Right ventricle myocardium inferior (tissue), 1 donor: ENCODE measurements at regions not wholly inside any gene's neighbourhood (a gene's known extent, or its start where the extent isn't known, plus 50 kb on each side); places are given as distances from the start of the nearest gene placed in this dataset.
"Not testable (repeated sequence)": the region's sequence is repeated elsewhere in the genome, so short reads cannot be mapped to it uniquely, and the experiment has no call there.

Experiments used
- ATAC-seq: fragments of 200-7000 bp; cut with Tn5 transposase; one replicate; pipeline ENCODE4 v1.9.1; 2020; ENCODE audit warnings: mild to moderate bottlenecking, moderate library complexity
- DNase-seq: peaks from one replicate; pipeline ENCODE4 v3.0.0; 2021; ENCODE audit errors: missing footprints
- intact Hi-C: fragments of 100-400 bp; cut with DNase I; formaldehyde crosslinking; loops from one replicate; pipeline ENCODE4 v1.11.0; 2022
- donor health status: DM: no; HTN: yes; CAD: no; lungs with severe emphysema.

- ATAC-seq, result no peak
Observed at GRCh38 chr12:13539051-13539450, 342.5 kb downstream of the EMP1 start.

GRCh38 chr12:13538136-13538535, 341.6 kb downstream of the EMP1 start:
- no peak for ATAC-seq
- no peak for DNase-seq

More at GRCh38 chr12:13539051-13539450, 342.5 kb downstream of the EMP1 start:
- intact Hi-C loops, result loop anchor here (10.0 kb wide), 1 partner anchor 126 kb away; no protein-coding TSS in a partner anchor
- DNase-seq, result no peak

GRCh38 chr12:13537623-13538022, 341.1 kb downstream of the EMP1 start:
- intact Hi-C loops, result loop anchor here (10.0 kb wide), 1 partner anchor 127 kb away; no protein-coding TSS in a partner anchor
- ATAC-seq (no peak), DNase-seq (no peak)

More at GRCh38 chr12:13538136-13538535, 341.6 kb downstream of the EMP1 start:
- intact Hi-C loops, result loop anchor here (10.0 kb wide), 1 partner anchor 127 kb away; no protein-coding TSS in a partner anchor

GRCh38 chr12:13536219-13536910, 339.8 kb downstream of the EMP1 start:
- intact Hi-C loops, result loop anchor here (10.0 kb wide), 1 partner anchor 128 kb away; no protein-coding TSS in a partner anchor
- DNase-seq (no peak), ATAC-seq (no peak)

GRCh38 chr12:13534645-13535398, 338.3 kb downstream of the EMP1 start:
- ATAC-seq (peak; percentile 75), DNase-seq (peak; percentile 71)
- intact Hi-C loops, result loop anchor here (5.0 to 10.0 kb wide), 3 partner anchors 130 to 258 kb away; no protein-coding TSS in a partner anchor

GRCh38 chr12:13534242-13534641, 337.7 kb downstream of the EMP1 start:
- ATAC-seq (no peak), DNase-seq (no peak)
- intact Hi-C loops, result loop anchor here (5.0 to 10.0 kb wide), 3 partner anchors 131 to 257 kb away; no protein-coding TSS in a partner anchor

GRCh38 chr12:13530966-13531365, 334.4 kb downstream of the EMP1 start:
- DNase-seq (no peak), ATAC-seq (no peak)
- intact Hi-C loops, result loop anchor here (5.0 to 10.0 kb wide), 3 partner anchors 134 to 254 kb away; no protein-coding TSS in a partner anchor

- ATAC-seq, intact Hi-C loops, DNase-seq: not testable (repeated sequence)
Observed at GRCh38 chr12:13526185-13526921, 329.8 kb downstream of the EMP1 start.

- intact Hi-C loops, result no loop called here
- no peak for ATAC-seq
- DNase-seq, result no peak
Observed at GRCh38 chr12:13523536-13524307, 327.2 kb downstream of the EMP1 start.

- ATAC-seq, intact Hi-C loops, DNase-seq: not testable (repeated sequence)
Observed at GRCh38 chr12:13518034-13518433, 321.5 kb downstream of the EMP1 start.

GRCh38 chr12:13509740-13510139, 313.2 kb downstream of the EMP1 start:
- intact Hi-C loops, result no loop called here
- ATAC-seq, result no peak

GRCh38 chr12:13505636-13506035, 309.1 kb downstream of the EMP1 start:
- ATAC-seq (no peak), DNase-seq (no peak)
- intact Hi-C loops, result no loop called here

More at GRCh38 chr12:13509740-13510139, 313.2 kb downstream of the EMP1 start:
- no peak for DNase-seq

- intact Hi-C loops, result no loop called here
- DNase-seq, result no peak
- no peak for ATAC-seq
Observed at GRCh38 chr12:13505224-13505623, 308.7 kb downstream of the EMP1 start.

GRCh38 chr12:13504736-13505135, 308.2 kb downstream of the EMP1 start:
- ATAC-seq (no peak), DNase-seq (no peak)
- intact Hi-C loops, result no loop called here

- intact Hi-C loops, result no loop called here
- DNase-seq (no peak), ATAC-seq (peak; percentile 48)
Observed at GRCh38 chr12:13504074-13504473, 307.5 kb downstream of the EMP1 start.

- ATAC-seq (no peak), DNase-seq (no peak)
- intact Hi-C loops, result no loop called here
Observed at GRCh38 chr12:13503094-13503835, 306.7 kb downstream of the EMP1 start.

GRCh38 chr12:13499008-13499407, 302.5 kb downstream of the EMP1 start:
- DNase-seq (no peak), ATAC-seq (no peak)
- intact Hi-C loops, result no loop called here

GRCh38 chr12:13496111-13496510, 299.6 kb downstream of the EMP1 start:
- intact Hi-C loops, result no loop called here
- DNase-seq (no peak), ATAC-seq (no peak)
